ENCODE measurements at regions not wholly inside any gene's neighbourhood (a gene's known extent, or its start where the extent isn't known, plus 50 kb on each side); places are given as distances from the start of the nearest gene placed in this dataset.

DNA sequence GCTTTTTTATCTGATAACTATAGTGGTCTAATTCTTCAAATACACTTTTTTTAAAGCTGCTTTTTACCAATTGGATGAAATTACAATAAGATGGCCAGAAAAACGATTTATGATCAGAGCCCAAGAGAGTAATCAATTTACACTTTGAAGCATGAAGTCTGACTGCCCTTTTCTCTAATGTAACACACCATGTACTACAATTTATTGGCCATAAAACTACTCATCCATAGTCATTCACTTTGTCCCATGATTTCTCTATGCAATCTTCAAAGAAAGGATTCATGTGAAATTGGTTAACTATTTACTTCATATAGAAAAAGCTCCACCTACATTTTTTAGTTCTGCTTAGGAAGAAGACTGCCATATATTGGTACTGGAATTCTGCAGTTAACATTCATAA, 73.6 kb upstream of the CAST start:
- no peak for DNase-seq
- TF ChIP-seq GATA1 (IDR thresholded peaks at IDR 0.05; ENCODE audit: low read depth, low read length) (no peak), POLR2A (IDR thresholded peaks at IDR 0.05; ENCODE audit: low read length) (no peak)

DNA sequence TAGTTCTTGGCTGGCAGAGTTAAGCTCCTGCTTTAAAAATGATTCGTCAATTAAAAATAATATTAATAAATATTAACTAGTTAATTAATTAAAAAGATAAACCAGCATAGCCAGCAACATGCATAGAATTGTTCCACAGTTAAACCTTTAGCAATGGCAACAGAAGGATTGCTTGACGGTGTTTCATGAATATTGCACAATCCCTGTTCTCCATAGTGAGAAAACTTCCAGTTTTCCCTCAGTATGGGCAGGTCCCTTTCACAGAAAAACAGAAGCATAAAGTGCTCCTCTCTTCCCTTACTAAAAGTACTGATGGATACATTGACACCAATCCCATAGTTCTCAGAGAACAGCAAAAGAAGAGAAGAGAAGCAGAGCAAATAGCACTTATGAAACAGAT, 71.4 kb upstream of the CAST start:
- no peak for DNase-seq
- no peak for TF ChIP-seq POLR2A (IDR thresholded peaks at IDR 0.05; ENCODE audit: low read length)
- no peak for TF ChIP-seq GATA1 (IDR thresholded peaks at IDR 0.05; ENCODE audit: low read depth, low read length)

DNA sequence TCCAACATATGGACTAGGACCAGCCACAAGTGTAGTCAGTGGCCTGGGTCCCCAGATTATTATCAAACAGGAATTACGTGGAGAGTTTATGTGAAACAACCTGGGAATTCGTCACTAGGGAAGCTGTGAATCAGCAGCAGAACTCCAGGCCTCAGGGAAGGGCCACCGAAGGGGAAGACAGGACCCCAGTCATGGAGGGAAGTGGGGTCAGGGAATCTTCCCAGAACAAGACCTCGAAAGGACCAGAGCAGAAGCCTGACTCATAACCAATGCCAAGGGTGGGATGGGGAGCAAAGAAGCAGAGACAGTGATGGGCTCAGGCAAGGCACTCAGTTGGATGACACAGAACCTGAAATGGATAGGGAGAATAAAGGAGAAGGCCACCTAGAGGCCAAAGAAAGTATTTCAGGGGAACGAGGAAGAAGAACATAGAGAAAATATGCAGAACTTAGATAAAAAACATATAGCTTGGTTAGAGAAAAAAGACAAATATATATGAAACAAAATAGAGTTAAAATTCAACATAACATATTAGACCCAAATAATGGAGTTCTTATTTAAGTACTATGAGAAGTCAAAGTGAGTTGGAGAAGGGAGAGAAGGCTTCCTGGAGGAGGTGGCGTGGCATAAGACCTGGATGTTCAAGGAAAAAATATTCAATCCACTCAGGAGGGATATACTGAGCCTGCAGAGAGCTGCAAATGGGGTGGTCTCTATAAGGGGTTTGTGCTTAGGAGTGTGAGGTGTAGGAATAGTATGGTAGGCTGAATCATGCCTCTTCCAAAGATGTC, 66.7 kb upstream of the CAST start:
- DNase-seq: peak; percentile 25 to 59
- no peak for TF ChIP-seq GATA1 (IDR thresholded peaks at IDR 0.05; ENCODE audit: low read depth, low read length)
- TF ChIP-seq POLR2A (IDR thresholded peaks at IDR 0.05; ENCODE audit: low read length): no peak

DNA sequence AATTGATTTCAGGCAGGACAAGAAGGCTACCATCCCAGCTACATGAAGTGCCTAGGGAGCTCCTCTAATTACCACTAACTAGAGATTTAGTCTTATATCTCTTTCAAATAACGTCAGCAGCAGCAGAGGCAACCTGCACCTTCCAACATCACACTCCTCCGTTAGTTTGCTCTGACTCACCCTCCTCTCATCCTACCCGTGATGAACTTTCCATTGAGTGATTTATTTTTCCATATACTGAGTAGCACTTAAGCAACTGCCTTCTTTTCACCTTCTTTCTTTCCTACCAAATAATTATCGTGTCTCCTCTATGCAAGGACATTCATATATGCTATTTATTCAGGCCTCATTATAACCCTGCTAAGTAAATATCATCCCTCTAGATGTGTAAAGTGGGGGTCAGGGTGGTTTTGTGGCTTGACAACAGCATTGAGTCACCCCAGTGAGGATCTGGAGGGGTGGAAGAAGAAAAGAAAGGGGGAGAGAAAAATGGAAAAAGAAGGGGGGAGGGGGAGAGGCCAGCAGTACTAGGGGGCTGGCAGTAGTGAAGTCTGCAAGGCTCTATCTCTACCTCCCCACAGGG, 64.6 kb upstream of the CAST start:
- no peak for DNase-seq
- TF ChIP-seq POLR2A (IDR thresholded peaks at IDR 0.05; ENCODE audit: low read length) (no peak), GATA1 (IDR thresholded peaks at IDR 0.05; ENCODE audit: low read depth, low read length) (no peak)

DNA sequence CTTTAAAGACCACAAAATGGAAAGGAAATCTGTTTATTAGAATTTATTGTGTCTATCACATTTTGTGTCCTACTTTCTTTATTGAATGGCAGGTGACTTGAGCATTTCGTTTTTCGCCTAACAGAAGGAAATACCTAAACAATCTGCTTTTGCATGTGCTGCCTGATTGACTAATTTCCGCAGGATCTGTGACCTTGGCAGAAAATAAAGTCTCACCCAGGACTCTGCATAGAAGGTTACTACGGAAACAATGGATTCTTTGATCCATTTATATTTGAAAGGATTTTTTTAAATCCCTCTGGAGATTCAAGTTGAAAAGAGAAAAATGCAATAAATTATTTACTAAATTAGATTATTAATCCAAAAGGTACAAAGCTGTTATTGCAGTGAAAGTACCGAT, 61.0 kb upstream of the CAST start:
- TF ChIP-seq POLR2A (IDR thresholded peaks at IDR 0.05; ENCODE audit: low read length): no peak
- TF ChIP-seq GATA1 (IDR thresholded peaks at IDR 0.05; ENCODE audit: low read depth, low read length): no peak
- DNase-seq: no peak

DNA sequence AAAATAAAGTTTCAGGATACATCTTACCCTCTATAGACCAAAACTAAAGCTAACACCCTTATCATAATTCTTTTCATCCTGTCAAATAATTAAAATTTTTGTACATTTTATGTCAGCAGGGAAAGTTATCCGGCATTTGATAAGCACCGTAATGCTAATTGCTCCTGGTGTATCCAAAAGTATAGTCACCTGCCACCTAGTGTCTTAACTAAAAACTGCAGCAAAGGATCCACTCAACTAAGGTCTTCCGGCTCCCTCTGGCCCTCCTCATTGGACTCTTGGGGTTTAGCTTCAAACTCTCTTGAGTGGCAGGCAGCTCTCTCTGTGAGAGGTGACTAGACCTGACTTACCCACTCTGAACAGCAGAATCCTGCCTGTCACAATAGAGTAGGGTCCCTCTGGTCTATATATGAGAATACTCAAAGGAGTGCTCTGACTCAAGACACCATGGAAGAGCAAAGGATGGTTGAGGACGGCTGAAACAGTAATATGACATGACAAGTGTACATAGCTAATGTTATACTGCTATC, 60.4 kb upstream of the CAST start:
- TF ChIP-seq POLR2A (IDR thresholded peaks at IDR 0.05; ENCODE audit: low read length): no peak
- TF ChIP-seq GATA1 (IDR thresholded peaks at IDR 0.05; ENCODE audit: low read depth, low read length): no peak
- peak; percentile 54 to 78 for DNase-seq

DNA sequence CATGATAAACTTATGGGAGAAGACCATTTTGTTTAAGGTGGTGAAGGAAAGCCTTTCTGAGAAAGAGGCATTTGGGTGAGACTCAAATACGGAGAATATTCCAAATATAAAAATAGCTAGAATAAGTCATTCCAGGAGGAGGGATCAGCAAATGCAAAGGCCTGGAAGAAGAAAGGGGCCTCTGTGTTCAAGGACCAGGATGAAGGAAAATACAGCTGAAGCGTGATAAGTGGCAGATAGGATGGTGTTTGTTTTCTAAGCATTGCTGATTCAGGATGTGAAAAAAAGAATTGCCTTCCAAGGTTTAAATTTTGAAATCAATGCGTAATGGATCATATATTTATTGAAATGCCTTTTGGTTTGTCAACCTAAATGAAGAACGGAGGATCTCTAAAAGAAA, 59.4 kb upstream of the CAST start:
- DNase-seq: no peak
- TF ChIP-seq GATA1 (IDR thresholded peaks at IDR 0.05; ENCODE audit: low read depth, low read length) (no peak), POLR2A (IDR thresholded peaks at IDR 0.05; ENCODE audit: low read length) (no peak)

DNA sequence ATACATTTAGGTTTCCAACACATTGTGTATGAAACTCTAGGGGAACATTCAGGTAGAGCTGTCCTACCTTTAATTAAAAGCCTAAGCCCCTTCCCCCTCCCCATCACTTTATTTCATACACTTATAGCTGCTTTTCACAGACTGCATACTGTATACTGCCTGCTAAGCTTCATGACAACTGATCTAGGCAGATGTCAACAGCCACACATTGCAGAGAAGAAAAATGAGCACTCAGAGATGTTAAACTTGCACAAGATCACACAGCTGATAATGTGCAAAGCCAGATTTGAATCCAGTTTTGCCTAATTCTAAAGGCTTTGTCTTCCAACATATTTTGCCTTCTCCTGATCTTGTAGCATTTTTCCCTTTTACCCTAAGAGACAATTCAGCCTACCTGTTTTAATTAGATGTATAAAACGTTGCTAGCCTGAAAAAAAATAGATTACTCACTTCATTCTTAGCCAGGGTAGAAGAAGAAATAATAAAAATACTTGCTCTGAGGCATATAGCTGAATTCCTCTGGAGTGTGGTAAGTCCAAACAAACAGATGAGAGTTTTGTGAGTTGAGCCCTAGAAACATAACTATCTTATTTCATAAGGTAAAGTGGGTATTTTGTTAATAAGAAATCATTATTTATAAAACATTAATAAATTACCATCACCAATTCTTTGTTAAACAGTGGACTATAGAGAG, 56.9 kb upstream of the CAST start:
- no peak for TF ChIP-seq POLR2A (IDR thresholded peaks at IDR 0.05; ENCODE audit: low read length)
- no peak for TF ChIP-seq GATA1 (IDR thresholded peaks at IDR 0.05; ENCODE audit: low read depth, low read length)
- no peak for DNase-seq

DNA sequence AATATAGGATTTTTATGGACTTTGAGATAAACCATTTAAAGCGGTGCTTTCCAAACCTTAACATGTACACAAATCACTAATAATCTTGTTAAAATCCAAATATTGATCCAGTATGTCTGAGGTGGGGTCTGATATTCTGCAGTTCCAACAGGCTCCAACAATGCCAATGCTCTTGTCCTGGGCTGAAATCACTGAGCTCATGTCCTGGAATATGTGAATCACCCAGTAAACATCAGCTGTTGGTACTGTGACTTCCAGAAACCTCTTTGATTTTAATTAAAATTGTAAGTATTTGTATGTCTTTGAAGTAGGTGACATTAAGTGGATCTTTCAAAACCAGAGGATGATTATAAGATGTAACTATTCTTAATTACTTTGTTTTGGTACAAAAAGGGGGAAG, 52.8 kb upstream of the CAST start:
- no peak for DNase-seq
- no peak for TF ChIP-seq POLR2A (IDR thresholded peaks at IDR 0.05; ENCODE audit: low read length)

DNA sequence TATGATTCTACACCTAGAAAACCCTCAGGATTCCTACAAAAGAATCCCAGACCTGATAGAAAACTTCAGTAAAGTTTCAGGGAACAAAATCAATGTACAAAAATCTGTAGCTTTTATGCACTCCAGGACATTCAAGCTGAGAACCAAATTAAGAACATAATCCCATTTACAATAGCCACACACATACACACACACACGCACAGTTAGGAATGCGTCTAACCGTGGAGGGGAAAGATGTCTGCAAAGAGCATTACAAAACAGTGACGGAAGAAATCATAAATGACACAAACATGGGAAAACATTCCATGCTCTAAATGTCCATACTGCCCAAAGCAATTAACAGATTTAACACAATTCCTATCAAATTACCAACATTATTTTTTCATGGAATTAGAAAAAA, 51.4 kb upstream of the CAST start:
- no peak for TF ChIP-seq GATA1 (IDR thresholded peaks at IDR 0.05; ENCODE audit: low read depth, low read length)
- TF ChIP-seq POLR2A (IDR thresholded peaks at IDR 0.05; ENCODE audit: low read length): no peak
- DNase-seq: no peak

DNA sequence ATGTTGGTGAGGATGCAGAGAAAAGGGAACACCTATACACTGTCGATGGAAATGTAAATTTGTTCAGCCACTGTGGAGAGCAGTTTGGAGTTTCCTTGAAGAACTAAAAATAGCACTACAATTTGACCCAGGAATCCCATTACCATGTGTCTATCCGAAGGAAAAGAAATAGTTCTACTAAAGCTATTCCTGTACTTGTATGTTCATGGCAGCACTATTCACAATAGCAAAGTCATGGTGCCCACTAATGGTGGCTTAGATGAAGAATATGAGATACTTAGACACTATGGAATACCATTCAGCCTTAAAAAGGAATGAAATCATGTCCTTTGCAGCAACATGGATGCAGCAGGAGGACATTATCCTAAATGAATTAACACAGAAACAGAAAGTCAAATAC, 50.2 kb upstream of the CAST start:
- no peak for DNase-seq
- TF ChIP-seq POLR2A (IDR thresholded peaks at IDR 0.05; ENCODE audit: low read length) (no peak), GATA1 (IDR thresholded peaks at IDR 0.05; ENCODE audit: low read depth, low read length) (no peak)

Measured in erythroblast (primary cell).